Karpas-422 (cell line): ENCODE measurements at regions not wholly inside any gene's neighbourhood (a gene's known extent, or its start where the extent isn't known, plus 50 kb on each side); places are given as distances from the start of the nearest gene placed in this dataset.
"Not testable (repeated sequence)": the region's sequence is repeated elsewhere in the genome, so short reads cannot be mapped to it uniquely, and the experiment has no call there.

Experiments
- DNase-seq: peaks from one replicate; pipeline ENCODE4 v3.0.0-alpha.2; 2015
- H2AFZ ChIP-seq: fragments of 200-600 bp; sonication (generic); 2 replicates; pipeline ENCODE4 v1.6.1; 2014; ENCODE audit warnings: antibody characterized with exemption, low read length, mixed read lengths
- H3K27ac ChIP-seq: fragments of 200-600 bp; sonication (generic); 2 replicates; pipeline ENCODE4 v1.5.1; 2014; ENCODE audit warnings: mild to moderate bottlenecking, low read length, moderate library complexity
- H3K27me3 ChIP-seq: fragments of 200-600 bp; sonication (generic); 2 replicates; pipeline ENCODE4 v1.6.1; 2014; ENCODE audit warnings: low read length, mixed read lengths
- H3K36me3 ChIP-seq: fragments of 200-600 bp; sonication (generic); 2 replicates; pipeline ENCODE4 v1.6.1; 2014; ENCODE audit warnings: low read length, mixed read lengths; ENCODE audit not compliant: insufficient read depth
- H3K4me1 ChIP-seq: fragments of 200-600 bp; sonication (generic); 2 replicates; pipeline ENCODE4 v1.6.1; 2014; ENCODE audit warnings: mild to moderate bottlenecking, low read length, mixed read lengths
- H3K4me2 ChIP-seq: fragments of 200-600 bp; sonication (generic); 2 replicates; pipeline ENCODE4 v1.6.1; 2014; ENCODE audit warnings: low read length, low read depth, mild to moderate bottlenecking; ENCODE audit not compliant: poor library complexity, severe bottlenecking
- H3K4me3 ChIP-seq: fragments of 200-600 bp; sonication (generic); 2 replicates; pipeline ENCODE4 v1.5.1; 2014; ENCODE audit warnings: mild to moderate bottlenecking, antibody characterized with exemption, low read length, mixed read lengths
- H3K79me2 ChIP-seq: fragments of 200-600 bp; sonication (generic); 2 replicates; pipeline ENCODE4 v1.6.1; 2014; ENCODE audit warnings: mild to moderate bottlenecking, low read length, mixed read lengths
- H3K9ac ChIP-seq: fragments of 200-600 bp; sonication (generic); 2 replicates; pipeline ENCODE4 v1.6.0; 2014; ENCODE audit warnings: low read length
- H3K9me2 ChIP-seq: fragments of 200-600 bp; sonication (generic), shearing (Covaris generic); replicated peaks from 2 replicates; pipeline ENCODE4 v1.6.0; 2014; ENCODE audit warnings: mild to moderate bottlenecking, low read length, moderate library complexity; ENCODE audit not compliant: insufficient read depth
- H3K9me3 ChIP-seq: fragments of 300-700, 200-600 bp; sonication (generic); 2 replicates; pipeline ENCODE4 v1.6.1; 2014; ENCODE audit warnings: low read length, mixed read lengths
- H4K20me1 ChIP-seq: fragments of 200-600 bp; sonication (generic); 2 replicates; pipeline ENCODE4 v1.6.1; 2014; ENCODE audit warnings: mild to moderate bottlenecking, antibody characterized with exemption, low read length, low read depth; ENCODE audit not compliant: insufficient read depth

DNA sequence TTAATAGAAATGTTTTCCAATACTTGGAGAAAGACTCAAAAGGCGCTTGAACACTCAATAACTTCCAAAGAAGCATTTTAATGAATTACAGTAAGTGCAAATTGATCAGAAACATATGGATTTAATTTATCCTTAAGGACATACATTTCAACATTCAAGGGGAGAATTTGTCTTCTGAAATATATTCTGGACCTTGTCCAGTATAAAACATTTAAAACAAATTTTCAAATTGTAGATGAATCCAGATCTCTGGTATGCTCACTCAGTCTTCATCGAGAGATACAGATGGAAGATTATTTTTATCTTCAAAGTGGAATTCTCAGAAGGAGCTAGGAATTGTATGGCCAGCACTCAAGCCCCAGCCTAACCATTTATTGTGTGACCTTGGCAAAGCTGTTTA is 310.4 kb downstream of the ZNF674 start:
- no peaks in the 10 kb centered on the region for H3K27me3 ChIP-seq
- DNase-seq, result no peak
- no peaks in the 10 kb centered on the region for H3K36me3 ChIP-seq
- no peak overlapping the region for H2AFZ ChIP-seq
- no peak overlapping the region for H3K9ac ChIP-seq
- no peaks in the 10 kb centered on the region for H3K9me2 ChIP-seq
- no peak overlapping the region for H3K27ac ChIP-seq
- no peaks in the 10 kb centered on the region for H4K20me1 ChIP-seq
- H3K4me1 ChIP-seq, result no peaks in the 10 kb centered on the region
- no peak overlapping the region for H3K4me3 ChIP-seq
- no peaks in the 10 kb centered on the region for H3K9me3 ChIP-seq
- H3K4me2 ChIP-seq, result no peak overlapping the region
- H3K79me2 ChIP-seq, result no peaks in the 10 kb centered on the region

DNA sequence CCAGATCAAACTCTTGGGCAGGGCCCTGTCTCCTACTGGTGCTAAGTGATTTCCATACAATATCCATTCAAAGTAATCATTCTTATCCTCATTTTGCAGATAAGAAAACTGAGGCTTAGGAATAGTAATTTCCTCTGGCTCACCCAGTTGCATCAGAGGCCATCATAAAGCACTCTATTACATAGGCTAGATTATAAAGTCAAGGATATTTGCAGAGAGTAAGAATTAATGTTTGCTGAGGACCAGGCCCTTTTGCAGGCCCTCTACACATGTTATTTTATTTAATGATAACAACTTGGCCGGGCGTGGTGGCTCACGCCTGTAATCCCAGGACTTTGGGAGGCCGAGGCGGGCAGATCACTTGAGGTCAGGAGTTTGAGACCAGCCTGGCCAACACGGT is 316.8 kb downstream of the ZNF674 start:
- Histone ChIP-seq H3K4me1 (no peaks in the 10 kb centered on the region), H3K79me2 (no peaks in the 10 kb centered on the region), H2AFZ (no peak overlapping the region), H3K27me3 (no peaks in the 10 kb centered on the region), H3K9ac (no peak overlapping the region), H3K27ac (no peak overlapping the region), H3K36me3 (no peaks in the 10 kb centered on the region), H3K4me2 (no peak overlapping the region), H3K9me2 (0 out of 2 replicates have a peak, but pooled peaks cover 2% of the 10 kb centered on the region), H3K9me3 (no peaks in the 10 kb centered on the region), H4K20me1 (no peaks in the 10 kb centered on the region), H3K4me3 (no peak overlapping the region)
- no peak for DNase-seq

DNA sequence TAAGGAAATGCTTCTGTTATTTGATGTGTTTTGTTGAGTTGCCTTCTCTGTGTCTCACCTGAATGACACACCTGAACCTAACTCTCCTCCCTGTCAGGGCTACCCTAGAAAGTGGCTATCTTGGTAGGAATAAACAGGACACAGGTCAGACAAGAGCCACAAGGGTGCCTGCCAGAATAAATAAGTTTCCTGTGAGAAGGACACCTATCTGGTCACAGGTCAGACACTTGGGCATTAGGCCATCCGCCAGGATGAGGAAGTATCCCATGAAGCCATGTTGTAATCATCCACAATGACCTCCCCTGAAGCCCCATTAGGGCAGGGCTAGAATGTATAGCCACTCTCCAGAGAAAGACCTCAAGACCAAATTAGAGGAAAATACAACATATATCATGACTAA is 318.8 kb downstream of the ZNF674 start:
- Histone ChIP-seq H4K20me1 (no peaks in the 10 kb centered on the region), H3K4me3 (no peak overlapping the region), H3K27me3 (no peaks in the 10 kb centered on the region)

DNA sequence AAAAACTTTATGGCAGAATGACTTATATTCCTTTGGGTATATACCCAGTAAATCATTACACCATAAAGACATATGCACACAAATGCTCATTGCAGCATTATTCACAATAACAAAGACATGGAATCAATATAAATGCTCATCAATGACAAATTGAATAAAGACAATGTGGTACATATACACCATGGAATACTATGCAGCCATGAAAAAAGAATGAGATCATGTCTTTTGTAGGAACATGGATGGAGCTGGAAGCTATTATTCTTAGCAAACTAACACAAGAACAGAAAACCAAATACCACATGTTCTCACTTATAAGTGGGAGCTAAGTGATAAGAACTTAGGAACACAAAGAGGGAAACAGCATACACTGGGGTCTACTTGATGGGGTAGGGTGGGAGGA is 321.7 kb downstream of the ZNF674 start:
- H3K9me2 ChIP-seq, H3K4me2 ChIP-seq, H3K79me2 ChIP-seq, H2AFZ ChIP-seq, H3K9me3 ChIP-seq, H3K27ac ChIP-seq, H3K4me1 ChIP-seq, H4K20me1 ChIP-seq, DNase-seq, H3K36me3 ChIP-seq, H3K9ac ChIP-seq, H3K4me3 ChIP-seq, H3K27me3 ChIP-seq: not testable (repeated sequence)

More for the DNA sequence above, 318.8 kb downstream of the ZNF674 start:
- Histone ChIP-seq H3K9me3 (no peaks in the 10 kb centered on the region), H3K79me2 (no peaks in the 10 kb centered on the region), H3K4me1 (no peaks in the 10 kb centered on the region), H2AFZ (no peak overlapping the region), H3K9ac (no peak overlapping the region), H3K4me2 (no peak overlapping the region), H3K9me2 (0 out of 2 replicates have a peak, but pooled peaks cover 2% of the 10 kb centered on the region), H3K27ac (no peak overlapping the region), H3K36me3 (no peaks in the 10 kb centered on the region)
- DNase-seq, result no peak

DNA sequence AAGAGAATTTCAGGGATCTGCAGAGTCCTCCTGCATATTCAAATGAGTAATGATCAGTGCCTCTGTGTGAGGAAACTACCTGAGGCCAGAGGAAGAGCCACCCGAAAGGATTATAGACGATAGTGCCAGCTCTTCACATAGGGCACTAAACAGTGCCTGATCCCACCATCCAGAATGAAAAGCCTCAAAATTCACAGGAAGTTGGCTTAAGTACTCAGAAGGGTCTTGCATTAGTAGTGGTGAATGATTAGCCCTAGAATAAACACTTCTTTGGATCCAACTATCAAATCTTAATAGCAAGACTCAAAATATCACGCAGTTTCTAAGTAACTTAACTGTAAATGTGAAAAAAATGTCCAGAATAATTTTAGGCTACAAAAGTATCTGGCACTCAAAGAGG is 324.4 kb downstream of the ZNF674 start:
- H3K27me3 ChIP-seq, result no peaks in the 10 kb centered on the region
- H3K4me3 ChIP-seq, result no peak overlapping the region
- no peak overlapping the region for H3K9ac ChIP-seq
- H3K27ac ChIP-seq, result no peak overlapping the region
- H3K4me2 ChIP-seq, result no peak overlapping the region
- no peaks in the 10 kb centered on the region for H3K36me3 ChIP-seq
- H3K79me2 ChIP-seq, result no peaks in the 10 kb centered on the region
- no peaks in the 10 kb centered on the region for H3K4me1 ChIP-seq
- no peaks in the 10 kb centered on the region for H3K9me3 ChIP-seq
- H2AFZ ChIP-seq, result no peak overlapping the region
- no peak for DNase-seq
- H4K20me1 ChIP-seq, result no peaks in the 10 kb centered on the region
- H3K9me2 ChIP-seq, result no peaks in the 10 kb centered on the region

DNA sequence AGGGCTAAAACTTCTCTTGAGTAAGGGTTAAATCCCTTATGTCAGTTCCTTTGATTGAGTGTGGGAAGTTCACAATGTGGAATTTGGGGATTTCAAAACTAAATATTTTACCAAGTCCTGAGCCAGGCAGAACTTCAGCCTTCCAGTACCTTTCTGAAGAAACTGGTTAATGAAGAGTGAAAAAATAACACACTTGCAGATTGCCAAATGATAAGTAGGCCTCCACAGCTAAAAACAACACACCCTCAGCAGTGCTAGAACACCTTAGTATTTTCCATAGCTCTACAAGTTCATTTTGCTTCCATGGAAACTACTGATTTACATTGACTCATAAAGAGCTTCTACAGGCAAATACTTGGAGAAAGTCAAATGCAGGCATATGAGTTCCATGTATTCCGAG is 326.8 kb downstream of the ZNF674 start:
- Histone ChIP-seq H3K79me2 (no peaks in the 10 kb centered on the region), H2AFZ (no peak overlapping the region), H3K27ac (no peak overlapping the region), H3K9me3 (no peaks in the 10 kb centered on the region), H3K4me1 (no peaks in the 10 kb centered on the region), H3K27me3 (no peaks in the 10 kb centered on the region), H4K20me1 (no peaks in the 10 kb centered on the region), H3K9me2 (no peaks in the 10 kb centered on the region), H3K9ac (no peak overlapping the region), H3K36me3 (no peaks in the 10 kb centered on the region), H3K4me3 (no peak overlapping the region), H3K4me2 (no peak overlapping the region)
- DNase-seq, result no peak

DNA sequence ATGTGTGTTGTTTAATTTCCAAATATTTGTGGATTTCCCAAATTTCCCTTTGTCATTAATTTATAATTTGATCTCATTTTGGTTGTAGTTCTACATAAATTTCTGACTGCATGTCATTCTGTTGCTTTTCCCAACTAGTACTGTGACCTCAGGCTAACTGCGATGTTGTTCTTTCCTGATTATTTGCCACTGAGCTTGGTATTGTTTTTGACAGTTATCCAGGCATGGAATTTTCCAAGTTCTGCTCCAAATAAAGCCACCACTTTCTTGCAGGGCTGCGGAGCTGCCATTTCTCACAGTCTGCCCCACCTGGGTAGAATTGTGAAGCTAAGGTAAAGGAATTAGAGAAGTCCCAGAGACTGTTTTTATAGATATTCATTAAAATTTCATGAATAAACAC is 328.8 kb downstream of the ZNF674 start:
- Histone ChIP-seq H3K4me1 (no peaks in the 10 kb centered on the region), H4K20me1 (no peaks in the 10 kb centered on the region), H3K36me3 (no peaks in the 10 kb centered on the region), H3K27ac (no peak overlapping the region), H3K9ac (no peak overlapping the region), H3K27me3 (no peaks in the 10 kb centered on the region), H3K4me3 (no peak overlapping the region), H3K9me2 (no peaks in the 10 kb centered on the region), H2AFZ (no peak overlapping the region), H3K9me3 (no peaks in the 10 kb centered on the region), H3K4me2 (no peak overlapping the region), H3K79me2 (no peaks in the 10 kb centered on the region)
- no peak for DNase-seq

DNA sequence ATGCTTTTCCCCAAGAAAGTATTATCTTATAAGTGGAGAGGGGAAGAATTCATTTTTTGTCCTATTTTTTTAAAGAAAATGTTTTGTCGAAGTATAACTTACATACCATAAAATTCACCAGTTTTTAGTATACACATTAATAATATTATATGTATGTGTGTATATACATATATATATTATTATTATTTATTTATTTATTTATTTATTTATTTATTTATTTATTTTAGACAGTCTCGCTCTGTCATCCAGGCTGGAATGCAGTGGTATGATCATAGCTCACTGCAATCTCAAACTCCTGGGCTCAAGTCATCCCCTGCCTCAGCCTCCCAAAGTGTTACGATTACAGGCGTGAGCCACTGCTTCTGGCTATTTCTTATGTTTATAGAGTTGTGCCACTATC is 334.1 kb downstream of the ZNF674 start:
- DNase-seq, result no peak
- Histone ChIP-seq H3K4me1 (no peaks in the 10 kb centered on the region), H3K27me3 (no peaks in the 10 kb centered on the region), H3K4me2 (no peak overlapping the region), H3K27ac (no peak overlapping the region), H3K4me3 (no peak overlapping the region), H2AFZ (no peak overlapping the region), H3K9ac (no peak overlapping the region), H4K20me1 (no peaks in the 10 kb centered on the region), H3K36me3 (no peaks in the 10 kb centered on the region), H3K9me3 (no peaks in the 10 kb centered on the region), H3K79me2 (no peaks in the 10 kb centered on the region), H3K9me2 (no peaks in the 10 kb centered on the region)

DNA sequence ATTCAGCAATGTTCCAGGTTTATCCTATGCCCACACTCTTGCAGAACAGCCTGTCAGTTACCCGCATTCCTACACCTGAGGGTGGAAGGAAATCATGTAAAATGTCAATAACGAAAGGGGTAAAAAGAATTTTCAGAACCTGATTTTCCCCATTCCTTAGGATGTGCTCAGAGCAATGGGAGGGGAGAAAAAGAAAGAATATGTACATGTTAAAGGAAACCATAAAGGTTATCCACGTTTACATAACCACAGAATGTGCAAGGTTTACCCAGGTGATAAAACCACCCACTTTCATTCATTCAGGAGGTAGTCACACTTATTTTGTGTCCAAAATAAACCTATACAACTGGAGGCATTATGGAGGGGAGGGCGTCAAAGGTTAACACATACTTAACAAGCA is 335.5 kb downstream of the ZNF674 start:
- H3K9me3 ChIP-seq, result no peaks in the 10 kb centered on the region
- H3K36me3 ChIP-seq, result no peaks in the 10 kb centered on the region
- no peaks in the 10 kb centered on the region for H3K27me3 ChIP-seq
- no peaks in the 10 kb centered on the region for H3K79me2 ChIP-seq
- DNase-seq, result no peak
- no peak overlapping the region for H3K4me3 ChIP-seq
- no peak overlapping the region for H3K9ac ChIP-seq
- no peaks in the 10 kb centered on the region for H4K20me1 ChIP-seq
- no peaks in the 10 kb centered on the region for H3K9me2 ChIP-seq
- no peak overlapping the region for H2AFZ ChIP-seq
- H3K4me2 ChIP-seq, result no peak overlapping the region
- H3K4me1 ChIP-seq, result no peaks in the 10 kb centered on the region
- H3K27ac ChIP-seq, result no peak overlapping the region
